GM20431 (cell line): ENCODE measurements at regions not wholly inside any gene's neighbourhood (a gene's known extent, or its start where the extent isn't known, plus 50 kb on each side); places are given as distances from the start of the nearest gene placed in this dataset.
"Not testable (repeated sequence)": the region's sequence is repeated elsewhere in the genome, so short reads cannot be mapped to it uniquely, and the experiment has no call there.

Experiments
- in situ Hi-C: fragments of 300-500 bp; cut with MseI, MboI; formaldehyde crosslinking; loops from one replicate; pipeline ENCODE4 v1.15.0; 2020; ENCODE audit warnings: low sequenced_read_pairs; ENCODE audit not compliant: unreplicated experiment

GRCh38 chr7:91355695-91356435, 91.6 kb downstream of the FZD1 start:
- in situ Hi-C loops = no loop called here

- in situ Hi-C loops = no loop called here
Observed at GRCh38 chr7:91356915-91357314, 92.7 kb downstream of the FZD1 start.

- in situ Hi-C loops = no loop called here
Observed at GRCh38 chr7:91357379-91357778, 93.1 kb downstream of the FZD1 start.

GRCh38 chr7:91357901-91358300, 93.7 kb downstream of the FZD1 start:
- in situ Hi-C loops = no loop called here

GRCh38 chr7:91358303-91358702, 94.1 kb downstream of the FZD1 start:
- in situ Hi-C loops = no loop called here

GRCh38 chr7:91365097-91365496, 100.9 kb downstream of the FZD1 start:
- in situ Hi-C loops = not testable (repeated sequence)

- in situ Hi-C loops = no loop called here
Observed at GRCh38 chr7:91366091-91366490, 101.9 kb downstream of the FZD1 start.

- in situ Hi-C loops = no loop called here
Observed at GRCh38 chr7:91367812-91368578, 103.8 kb downstream of the FZD1 start.

GRCh38 chr7:91372323-91372722, 108.1 kb downstream of the FZD1 start:
- in situ Hi-C loops = no loop called here

- in situ Hi-C loops = no loop called here
Observed at GRCh38 chr7:91373111-91373800, 109.0 kb downstream of the FZD1 start.

GRCh38 chr7:91374321-91374989, 110.2 kb downstream of the FZD1 start:
- in situ Hi-C loops = no loop called here

GRCh38 chr7:91375378-91375777, 111.1 kb downstream of the FZD1 start:
- in situ Hi-C loops = no loop called here

GRCh38 chr7:91378131-91378530, 113.9 kb downstream of the FZD1 start:
- in situ Hi-C loops = no loop called here

GRCh38 chr7:91379236-91379635, 115.0 kb downstream of the FZD1 start:
- in situ Hi-C loops = no loop called here

- in situ Hi-C loops = no loop called here
Observed at GRCh38 chr7:91379991-91380390, 115.8 kb downstream of the FZD1 start.

GRCh38 chr7:91383053-91383904, 119.0 kb downstream of the FZD1 start:
- in situ Hi-C loops = no loop called here

GRCh38 chr7:91383905-91384274, 119.7 kb downstream of the FZD1 start:
- in situ Hi-C loops = no loop called here

- in situ Hi-C loops = not testable (repeated sequence)
Observed at GRCh38 chr7:91394757-91395156, 130.5 kb downstream of the FZD1 start.

GRCh38 chr7:91395313-91395712, 131.1 kb downstream of the FZD1 start:
- in situ Hi-C loops = not testable (repeated sequence)

- in situ Hi-C loops = no loop called here
Observed at GRCh38 chr7:91397096-91397495, 132.9 kb downstream of the FZD1 start.
